ENCODE measurements at regions not wholly inside any gene's neighbourhood (a gene's known extent, or its start where the extent isn't known, plus 50 kb on each side); places are given as distances from the start of the nearest gene placed in this dataset.

- TF ChIP-seq EZH2phosphoT487 (IDR thresholded peaks at IDR 0.05; ENCODE audit: borderline replicate concordance, low read length) (no peak), CTCF (IDR thresholded peaks at IDR 0.05; ENCODE audit: low read depth, low read length, poor library complexity, severe bottlenecking) (no peak)
- no peaks in the 10 kb centered on the region for H3K27me3 ChIP-seq (ENCODE audit: control insufficient read depth, low read length)
- H3K9me3 ChIP-seq (ENCODE audit: control insufficient read depth, insufficient read depth, low read length), result no peaks in the 10 kb centered on the region
- no peak overlapping the region for H3K4me2 ChIP-seq (ENCODE audit: low read length)
- H3K9me2 ChIP-seq (replicated peaks; ENCODE audit: control insufficient read depth, low read length), result no peaks in the 10 kb centered on the region
- no peak overlapping the region for H3K4me3 ChIP-seq (ENCODE audit: low read length)
- no peaks in the 10 kb centered on the region for H4K20me1 ChIP-seq (ENCODE audit: control insufficient read depth, insufficient read depth, low read depth, low read length)
- H3K79me2 ChIP-seq (ENCODE audit: control insufficient read depth, low read length), result no peaks in the 10 kb centered on the region
- H3K4me1 ChIP-seq (ENCODE audit: control insufficient read depth, low read length), result no peaks in the 10 kb centered on the region
- no peaks in the 10 kb centered on the region for H3K36me3 ChIP-seq (ENCODE audit: control insufficient read depth, low read length)
- no peak overlapping the region for H3K27ac ChIP-seq (ENCODE audit: low read depth, low read length)
- no peaks in the 10 kb centered on the region for H3F3A ChIP-seq (ENCODE audit: control insufficient read depth, insufficient read depth)
Observed at GRCh38 chr13:39981056-39981455, 325.6 kb downstream of the COG6 start.

- Histone ChIP-seq H3K9me2 (replicated peaks; ENCODE audit: control insufficient read depth, low read length) (no peaks in the 10 kb centered on the region), H3K36me3 (ENCODE audit: control insufficient read depth, low read length) (no peaks in the 10 kb centered on the region), H3K27ac (ENCODE audit: low read depth, low read length) (no peak overlapping the region), H3F3A (ENCODE audit: control insufficient read depth, insufficient read depth) (no peaks in the 10 kb centered on the region), H3K27me3 (ENCODE audit: control insufficient read depth, low read length) (no peaks in the 10 kb centered on the region), H3K4me2 (ENCODE audit: low read length) (no peak overlapping the region), H3K9me3 (ENCODE audit: control insufficient read depth, insufficient read depth, low read length) (peaks cover under 1% of the 10 kb centered on the region; the same call in 1 of the 2 replicates), H3K79me2 (ENCODE audit: control insufficient read depth, low read length) (no peaks in the 10 kb centered on the region), H3K4me1 (ENCODE audit: control insufficient read depth, low read length) (no peaks in the 10 kb centered on the region), H4K20me1 (ENCODE audit: control insufficient read depth, insufficient read depth, low read depth, low read length) (no peaks in the 10 kb centered on the region), H3K4me3 (ENCODE audit: low read length) (no peak overlapping the region)
- TF ChIP-seq EZH2phosphoT487 (IDR thresholded peaks at IDR 0.05; ENCODE audit: borderline replicate concordance, low read length), result no peak
- no peak for TF ChIP-seq CTCF (IDR thresholded peaks at IDR 0.05; ENCODE audit: low read depth, low read length, poor library complexity, severe bottlenecking)
Observed at GRCh38 chr13:39982745-39983144, 327.3 kb downstream of the COG6 start.

- TF ChIP-seq CTCF (IDR thresholded peaks at IDR 0.05; ENCODE audit: low read depth, low read length, poor library complexity, severe bottlenecking) (no peak), EZH2phosphoT487 (IDR thresholded peaks at IDR 0.05; ENCODE audit: borderline replicate concordance, low read length) (no peak)
Observed at GRCh38 chr13:39985071-39985470, 329.6 kb downstream of the COG6 start.

More at GRCh38 chr13:39985071-39985470, 329.6 kb downstream of the COG6 start:
- no peaks in the 10 kb centered on the region for H3K9me2 ChIP-seq (replicated peaks; ENCODE audit: control insufficient read depth, low read length)
- peaks cover 3% of the 10 kb centered on the region; the same call in 1 of the 2 replicates for H3K9me3 ChIP-seq (ENCODE audit: control insufficient read depth, insufficient read depth, low read length)
- H3K4me3 ChIP-seq (ENCODE audit: low read length), result no peak overlapping the region
- H3K79me2 ChIP-seq (ENCODE audit: control insufficient read depth, low read length), result no peaks in the 10 kb centered on the region
- H3F3A ChIP-seq (ENCODE audit: control insufficient read depth, insufficient read depth), result no peaks in the 10 kb centered on the region
- no peak overlapping the region for H3K4me2 ChIP-seq (ENCODE audit: low read length)
- no peaks in the 10 kb centered on the region for H4K20me1 ChIP-seq (ENCODE audit: control insufficient read depth, insufficient read depth, low read depth, low read length)
- H3K27me3 ChIP-seq (ENCODE audit: control insufficient read depth, low read length), result no peaks in the 10 kb centered on the region
- no peaks in the 10 kb centered on the region for H3K4me1 ChIP-seq (ENCODE audit: control insufficient read depth, low read length)
- H3K36me3 ChIP-seq (ENCODE audit: control insufficient read depth, low read length), result no peaks in the 10 kb centered on the region
- no peak overlapping the region for H3K27ac ChIP-seq (ENCODE audit: low read depth, low read length)
